ENCODE measurements at regions not wholly inside any gene's neighbourhood (a gene's known extent, or its start where the extent isn't known, plus 50 kb on each side); places are given as distances from the start of the nearest gene placed in this dataset.
"Not testable (repeated sequence)": the region's sequence is repeated elsewhere in the genome, so short reads cannot be mapped to it uniquely, and the experiment has no call there.

- DNase-seq (ENCODE audit: low read depth): no peak
Observed at GRCh38 chrX:65610481-65610880, 57.0 kb upstream of the MSN start.

GRCh38 chrX:65610040-65610439, 57.4 kb upstream of the MSN start:
- DNase-seq (ENCODE audit: low read depth): no peak

- no peak for DNase-seq (ENCODE audit: low read depth)
Observed at GRCh38 chrX:65609237-65609636, 58.2 kb upstream of the MSN start.

- DNase-seq (ENCODE audit: low read depth): no peak
Observed at GRCh38 chrX:65608026-65608425, 59.4 kb upstream of the MSN start.

- DNase-seq (ENCODE audit: low read depth): no peak
Observed at GRCh38 chrX:65607070-65607742, 60.2 kb upstream of the MSN start.

- DNase-seq (ENCODE audit: low read depth): no peak
Observed at GRCh38 chrX:65602221-65602560, 65.3 kb upstream of the MSN start.

GRCh38 chrX:65601530-65602220, 65.8 kb upstream of the MSN start:
- peak; percentile 6 for DNase-seq (ENCODE audit: low read depth)

GRCh38 chrX:65601126-65601525, 66.3 kb upstream of the MSN start:
- DNase-seq (ENCODE audit: low read depth): no peak

GRCh38 chrX:65600106-65600505, 65.5 kb upstream of the LAS1L start:
- no peak for DNase-seq (ENCODE audit: low read depth)

GRCh38 chrX:65598559-65599147, 64.1 kb upstream of the LAS1L start:
- no peak for DNase-seq (ENCODE audit: low read depth)

GRCh38 chrX:65596270-65597034, 61.9 kb upstream of the LAS1L start:
- no peak for DNase-seq (ENCODE audit: low read depth)

GRCh38 chrX:65595460-65595876, 60.9 kb upstream of the LAS1L start:
- peak; percentile 88 for DNase-seq (ENCODE audit: low read depth)

GRCh38 chrX:65591206-65591605, 56.6 kb upstream of the LAS1L start:
- no peak for DNase-seq (ENCODE audit: low read depth)

- DNase-seq (ENCODE audit: low read depth): no peak
Observed at GRCh38 chrX:65589304-65589703, 54.7 kb upstream of the LAS1L start.

- no peak for DNase-seq (ENCODE audit: low read depth)
Observed at GRCh38 chrX:65588795-65589194, 54.2 kb upstream of the LAS1L start.

GRCh38 chrX:65587616-65588526, 53.3 kb upstream of the LAS1L start:
- DNase-seq (ENCODE audit: low read depth): no peak

GRCh38 chrX:65586491-65586890, 51.9 kb upstream of the LAS1L start:
- DNase-seq (ENCODE audit: low read depth): no peak

GRCh38 chrX:65585226-65585625, 50.6 kb upstream of the LAS1L start:
- not testable (repeated sequence) for DNase-seq (ENCODE audit: low read depth)

All from stimulated activated CD8-positive, alpha-beta memory T cell treated with anti-CD3 and anti-CD28 coated beads, Interleukin-7, amount 100 ng/mL, for 24 hours (primary cell).